Hepatocyte (in vitro differentiated cells): ENCODE measurements at regions not wholly inside any gene's neighbourhood (a gene's known extent, or its start where the extent isn't known, plus 50 kb on each side); places are given as distances from the start of the nearest gene placed in this dataset.

Source experiments
- CTCF ChIP-seq: fragments of 200-600 bp; sonication (generic); IDR thresholded peaks from 2 replicates; pipeline ENCODE4 v1.5.1; 2016; ENCODE audit warnings: antibody characterized with exemption, mild to moderate bottlenecking; ENCODE audit not compliant: poor library complexity
- EZH2 ChIP-seq: fragments of 200-600 bp; sonication (generic); IDR thresholded peaks from 2 replicates; pipeline ENCODE4 v1.6.1; 2016; ENCODE audit warnings: antibody characterized with exemption, mild to moderate bottlenecking, borderline replicate concordance

DNA sequence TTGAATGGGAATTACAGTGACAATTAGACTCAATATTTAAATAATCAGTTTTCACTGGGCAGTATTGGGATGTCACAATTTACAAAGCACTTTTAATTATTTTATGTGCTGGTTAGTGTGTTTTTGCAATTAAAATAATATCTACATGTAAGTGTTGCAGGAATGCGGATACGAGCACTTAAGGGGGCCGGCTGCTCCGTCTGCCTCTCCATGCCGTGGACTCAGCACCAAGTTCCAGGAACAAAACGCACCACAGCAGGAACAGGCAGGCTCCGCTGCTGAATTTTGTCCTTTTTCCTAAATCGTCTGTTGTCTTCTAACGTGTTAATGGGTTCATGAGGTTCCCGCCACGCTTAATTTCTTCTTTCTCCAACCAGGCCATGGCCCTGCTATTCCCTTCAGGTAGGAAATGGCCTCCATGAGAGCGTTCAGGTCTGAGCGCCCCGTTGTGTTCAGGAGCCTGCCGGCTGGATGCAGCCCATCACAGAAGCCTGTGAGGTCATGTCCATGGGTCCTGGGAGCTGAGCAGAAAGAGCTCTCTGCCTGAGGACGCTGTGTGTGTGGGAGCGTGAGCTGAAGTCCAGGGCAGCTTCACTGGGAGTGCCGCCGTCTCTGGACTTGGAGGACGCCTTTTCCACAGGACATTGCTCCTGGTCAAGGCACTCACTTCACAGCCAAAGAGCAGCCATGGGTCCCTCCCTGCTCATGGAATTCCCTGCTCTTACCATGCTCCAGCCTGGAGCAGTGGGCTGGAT is 730.3 kb downstream of the BRD1 start:
- TF ChIP-seq CTCF (no peak), EZH2 (no peak)
